NT2/D1 (cell line): ENCODE measurements at regions not wholly inside any gene's neighbourhood (a gene's known extent, or its start where the extent isn't known, plus 50 kb on each side); places are given as distances from the start of the nearest gene placed in this dataset.

ENCODE experiments used
- SUZ12 ChIP-seq: IDR thresholded peaks from 2 replicates; pipeline ENCODE4 v1.6.1; 2011; ENCODE audit not compliant: insufficient read length, insufficient read depth; ENCODE audit errors: extremely low read depth
- YY1 ChIP-seq: IDR thresholded peaks from 2 replicates; pipeline ENCODE4 v1.6.1; 2011; ENCODE audit not compliant: insufficient read length, insufficient read depth

DNA sequence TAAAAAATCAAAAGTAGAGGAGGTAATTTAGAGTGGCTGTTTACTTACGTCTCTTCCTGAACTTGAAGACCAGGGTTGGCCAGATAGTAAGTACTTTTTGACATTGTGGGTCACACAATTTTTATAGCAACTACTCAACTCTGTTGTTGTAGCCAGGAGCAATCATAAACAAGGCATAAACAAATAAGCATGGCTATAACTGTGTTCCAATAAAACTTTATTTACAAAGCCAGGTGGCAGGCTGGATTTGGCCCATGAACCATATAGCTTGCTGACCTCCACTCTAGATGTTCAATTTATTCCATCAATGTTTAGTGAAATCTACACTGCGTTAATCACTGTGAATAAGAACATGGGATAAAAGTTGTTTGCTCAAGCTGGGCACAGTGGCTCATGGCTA, 500.4 kb upstream of the ERCC4 start:
- no peak for TF ChIP-seq SUZ12
- TF ChIP-seq YY1, result no peak
